Endodermal cell (in vitro differentiated cells): ENCODE measurements at regions not wholly inside any gene's neighbourhood (a gene's known extent, or its start where the extent isn't known, plus 50 kb on each side); places are given as distances from the start of the nearest gene placed in this dataset.
"Not testable (repeated sequence)": the region's sequence is repeated elsewhere in the genome, so short reads cannot be mapped to it uniquely, and the experiment has no call there.

ENCODE experiments used
- DNase-seq: peaks from one replicate; pipeline ENCODE4 v3.0.0-alpha.2; 2017
- H3K27ac ChIP-seq: 2 replicates; pipeline ENCODE4 v1.5.1; 2013; ENCODE audit warnings: mild to moderate bottlenecking, low read depth, low read length, moderate library complexity
- H3K27me3 ChIP-seq: 2 replicates; pipeline ENCODE4 v1.6.1; 2013; ENCODE audit warnings: mild to moderate bottlenecking, low read length, moderate library complexity; ENCODE audit not compliant: insufficient read depth, control insufficient read depth, poor library complexity, severe bottlenecking
- H3K36me3 ChIP-seq: 2 replicates; pipeline ENCODE4 v1.7.0; 2013; ENCODE audit warnings: mild to moderate bottlenecking, low read length, moderate library complexity; ENCODE audit not compliant: control insufficient read depth, insufficient read depth
- H3K4me1 ChIP-seq: one replicate; pipeline ENCODE4 v1.7.0; 2013; ENCODE audit warnings: low read length; ENCODE audit not compliant: control insufficient read depth, insufficient read depth
- H3K4me3 ChIP-seq: 2 replicates; pipeline ENCODE4 v1.5.1; 2013; ENCODE audit warnings: mild to moderate bottlenecking, low read length, moderate library complexity
- H3K9ac ChIP-seq: 2 replicates; pipeline ENCODE4 v1.6.1; 2013; ENCODE audit warnings: mild to moderate bottlenecking, low read length, moderate library complexity; ENCODE audit not compliant: poor library complexity, severe bottlenecking; ENCODE audit errors: extremely low read depth
- H3K9me3 ChIP-seq: 2 replicates; pipeline ENCODE4 v1.6.1; 2013; ENCODE audit warnings: mild to moderate bottlenecking, low read length, moderate library complexity; ENCODE audit not compliant: control insufficient read depth
- H3K27ac Mint-ChIP-seq: 2 replicates; pipeline ENCODE4 v1.8.0; 2020; ENCODE audit warnings: mixed read lengths
- H3K27me3 Mint-ChIP-seq: 2 replicates; pipeline ENCODE4 v1.8.0; 2021; ENCODE audit warnings: mild to moderate bottlenecking, mixed read lengths; ENCODE audit not compliant: insufficient read depth
- H3K36me3 Mint-ChIP-seq: 2 replicates; pipeline ENCODE4 v1.8.0; 2020; ENCODE audit warnings: low read depth, mixed read lengths
- H3K4me1 Mint-ChIP-seq: 2 replicates; pipeline ENCODE4 v1.8.0; 2020; ENCODE audit warnings: mixed read lengths
- H3K4me3 Mint-ChIP-seq: 2 replicates; pipeline ENCODE4 v1.8.0; 2020; ENCODE audit warnings: mild to moderate bottlenecking, moderate library complexity, mixed read lengths
- H3K9me3 Mint-ChIP-seq: 2 replicates; pipeline ENCODE4 v1.8.0; 2020; ENCODE audit warnings: mild to moderate bottlenecking, mixed read lengths
- CTCF ChIP-seq: fragments of 200-600 bp; sonication (generic); conservative IDR thresholded peaks from 2 replicates; pipeline ENCODE4 v1.5.0; 2021; ENCODE audit warnings: antibody characterized with exemption, mild to moderate bottlenecking
- WGBS, 2 experiments: methylation state at CpG; one replicate each; pipeline versions ENCODE4 v1.1.5 to v1.1.7; 2013; ENCODE audit warnings: missing lambda C conversion rate in 2 of 2, mixed read lengths in 1 of 2; ENCODE audit not compliant: insufficient coverage in 1 of 2, insufficient read length in 1 of 2; 5-methylcytosine and 5-hydroxymethylcytosine counted together

DNA sequence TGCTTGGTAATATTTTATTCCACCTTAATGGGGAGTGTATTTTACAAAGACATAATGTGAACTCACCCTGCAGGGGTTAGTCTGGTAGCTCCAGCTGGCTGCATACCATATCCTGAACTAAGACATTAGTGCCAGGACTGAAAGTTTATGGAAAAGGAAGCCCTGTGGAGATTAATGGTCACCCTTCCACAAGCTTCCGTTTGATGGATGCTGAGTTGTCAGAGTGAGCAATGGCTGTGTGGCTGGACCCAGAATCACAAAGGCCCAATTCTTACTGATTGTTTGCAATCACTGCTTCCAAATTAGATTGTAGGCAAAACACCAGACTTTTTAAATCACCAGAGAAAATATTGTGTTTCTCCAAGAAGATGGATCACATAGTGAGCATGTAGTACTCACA is 90.1 kb upstream of the TRPC7 start:
- peaks cover 6% of the 10 kb centered on the region for H3K9me3 ChIP-seq
- Mint-ChIP-seq H3K4me1 (peaks cover 15% of the 10 kb centered on the region), H3K36me3 (peaks cover 7% of the 10 kb centered on the region), H3K4me3 (no peak overlapping the region), H3K9me3 (peaks cover 9% of the 10 kb centered on the region), H3K27me3 (no peaks in the 10 kb centered on the region), H3K27ac (no peak overlapping the region)
- no peak for DNase-seq
- no peak overlapping the region for H3K9ac ChIP-seq
- no peaks in the 10 kb centered on the region for H3K4me1 ChIP-seq
- TF ChIP-seq CTCF = no peak
- no peak overlapping the region for H3K27ac ChIP-seq
- H3K27me3 ChIP-seq = no peaks in the 10 kb centered on the region
- WGBS, 2 experiments = 60 to 94% methylated on average over 1 of the region's 1 CpG
- no peak overlapping the region for H3K4me3 ChIP-seq
- H3K36me3 ChIP-seq = no peaks in the 10 kb centered on the region

- H3K36me3 Mint-ChIP-seq = peaks cover 11% of the 10 kb centered on the region
- no peak for TF ChIP-seq CTCF
- H3K9ac ChIP-seq = no peak overlapping the region
- H3K27me3 ChIP-seq = no peaks in the 10 kb centered on the region
- peaks cover 7% of the 10 kb centered on the region for H3K9me3 ChIP-seq
- peaks cover 16% of the 10 kb centered on the region for H3K4me1 Mint-ChIP-seq
- no peak overlapping the region for H3K27ac Mint-ChIP-seq
- H3K27me3 Mint-ChIP-seq = no peaks in the 10 kb centered on the region
- H3K4me3 ChIP-seq = no peak overlapping the region
- 67 to 80% methylated on average over 1 to 4 of the region's 4 CpGs for WGBS, 2 experiments
- H3K4me3 Mint-ChIP-seq = no peak overlapping the region
- no peaks in the 10 kb centered on the region for H3K4me1 ChIP-seq
- peaks cover 19% of the 10 kb centered on the region for H3K9me3 Mint-ChIP-seq
- DNase-seq = peak; percentile 64
- H3K36me3 ChIP-seq = no peaks in the 10 kb centered on the region
- no peak overlapping the region for H3K27ac ChIP-seq
Measured at GRCh38 chr5:136453986-136454758, 88.8 kb upstream of the TRPC7 start.

GRCh38 chr5:136453199-136453598 is 87.9 kb upstream of the TRPC7 start:
- Histone ChIP-seq H3K9ac (no peak overlapping the region), H3K9me3 (peaks cover 7% of the 10 kb centered on the region), H3K4me3 (no peak overlapping the region), H3K27ac (no peak overlapping the region), H3K36me3 (no peaks in the 10 kb centered on the region), H3K27me3 (no peaks in the 10 kb centered on the region), H3K4me1 (peaks cover 3% of the 10 kb centered on the region)
- H3K27ac Mint-ChIP-seq = no peak overlapping the region
- peaks cover 26% of the 10 kb centered on the region for H3K4me1 Mint-ChIP-seq
- TF ChIP-seq CTCF = no peak
- no peak overlapping the region for H3K4me3 Mint-ChIP-seq
- peaks cover 11% of the 10 kb centered on the region for H3K36me3 Mint-ChIP-seq
- no peak for DNase-seq
- no peaks in the 10 kb centered on the region for H3K27me3 Mint-ChIP-seq
- H3K9me3 Mint-ChIP-seq = peaks cover 25% of the 10 kb centered on the region

GRCh38 chr5:136447576-136447975 is 82.2 kb upstream of the TRPC7 start:
- H3K27ac Mint-ChIP-seq, H3K27me3 Mint-ChIP-seq, H3K4me3 Mint-ChIP-seq, H3K27me3 ChIP-seq, H3K27ac ChIP-seq, DNase-seq, H3K4me1 ChIP-seq, H3K36me3 ChIP-seq, H3K9ac ChIP-seq: not testable (repeated sequence)
- peak overlapping the region; percentile 70 for H3K4me3 ChIP-seq
- H3K9me3 ChIP-seq = peaks cover 46% of the 10 kb centered on the region
- Mint-ChIP-seq H3K9me3 (peaks cover 67% of the 10 kb centered on the region), H3K4me1 (peaks cover 21% of the 10 kb centered on the region), H3K36me3 (peaks cover 11% of the 10 kb centered on the region)
- 90% methylated on average over 2 of the region's 2 CpGs; no CpG with 5 or more reads in 1 of the 2 experiments for WGBS, 2 experiments
